ENCODE measurements at regions not wholly inside any gene's neighbourhood (a gene's known extent, or its start where the extent isn't known, plus 50 kb on each side); places are given as distances from the start of the nearest gene placed in this dataset.
"Not testable (repeated sequence)": the region's sequence is repeated elsewhere in the genome, so short reads cannot be mapped to it uniquely, and the experiment has no call there.

DNA sequence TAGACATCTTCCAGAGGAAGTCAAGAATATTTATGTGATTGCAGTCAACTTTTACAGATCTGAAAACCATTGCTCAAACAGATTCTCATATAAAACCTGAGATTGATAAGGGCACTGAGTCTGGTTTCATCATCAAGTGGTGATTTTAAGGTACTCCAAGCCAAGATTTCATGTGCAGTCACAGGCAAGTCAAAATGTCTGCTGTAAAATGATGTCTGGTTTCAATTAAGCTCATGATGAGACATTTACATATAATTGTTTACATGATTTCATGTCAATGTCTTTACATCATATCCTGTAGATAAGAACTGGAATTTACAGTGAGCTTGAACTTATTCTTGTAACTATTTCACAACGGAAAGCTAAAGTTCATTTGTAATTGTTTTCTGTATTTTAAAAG is 1215.5 kb downstream of the ROBO2 start:
- no peaks in the 10 kb centered on the region for H3K9me3 ChIP-seq (ENCODE audit: insufficient read depth, low read depth, low read length)
- H3K27ac ChIP-seq (ENCODE audit: low read depth, low read length), result no peak overlapping the region
- no peak overlapping the region for H3K4me3 ChIP-seq (ENCODE audit: low read length)
- H3K4me1 ChIP-seq (ENCODE audit: insufficient read depth, low read length), result peaks cover 16% of the 10 kb centered on the region; the same call in 1 of the 2 replicates
- no CpG with 5 or more reads among the region's 1 CpG for WGBS
- H3K36me3 ChIP-seq (ENCODE audit: insufficient read depth, low read length), result no peaks in the 10 kb centered on the region
- no peaks in the 10 kb centered on the region for H3K27me3 ChIP-seq (ENCODE audit: insufficient read depth, low read length)
- H3K9ac ChIP-seq (ENCODE audit: low read depth, low read length), result no peak overlapping the region

DNA sequence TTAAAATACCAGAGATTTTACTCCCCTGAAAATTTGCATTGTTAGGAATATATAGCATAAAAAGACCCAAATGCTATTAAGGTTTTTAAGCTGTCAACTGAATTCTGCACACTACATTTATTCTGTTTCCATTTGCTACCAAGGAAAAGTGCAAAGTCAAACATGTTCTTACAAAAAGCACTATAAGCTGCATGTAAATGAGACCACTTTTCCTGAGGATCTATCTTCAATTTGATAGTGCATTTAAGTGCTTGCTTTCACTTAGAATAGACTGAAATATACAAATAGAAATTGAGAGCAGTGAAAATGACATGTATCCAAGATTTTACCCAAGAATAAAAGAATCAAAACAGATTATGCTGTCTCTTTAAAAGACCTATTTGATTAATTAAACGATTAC is 1216.2 kb downstream of the ROBO2 start:
- peaks cover 16% of the 10 kb centered on the region; the same call in 1 of the 2 replicates for H3K4me1 ChIP-seq (ENCODE audit: insufficient read depth, low read length)
- no peaks in the 10 kb centered on the region for H3K27me3 ChIP-seq (ENCODE audit: insufficient read depth, low read length)
- no CpG with 5 or more reads among the region's 1 CpG for WGBS
- H3K27ac ChIP-seq (ENCODE audit: low read depth, low read length), result no peak overlapping the region
- H3K36me3 ChIP-seq (ENCODE audit: insufficient read depth, low read length), result no peaks in the 10 kb centered on the region
- no peak overlapping the region for H3K9ac ChIP-seq (ENCODE audit: low read depth, low read length)
- H3K9me3 ChIP-seq (ENCODE audit: insufficient read depth, low read depth, low read length), result no peaks in the 10 kb centered on the region
- no peak overlapping the region for H3K4me3 ChIP-seq (ENCODE audit: low read length)

DNA sequence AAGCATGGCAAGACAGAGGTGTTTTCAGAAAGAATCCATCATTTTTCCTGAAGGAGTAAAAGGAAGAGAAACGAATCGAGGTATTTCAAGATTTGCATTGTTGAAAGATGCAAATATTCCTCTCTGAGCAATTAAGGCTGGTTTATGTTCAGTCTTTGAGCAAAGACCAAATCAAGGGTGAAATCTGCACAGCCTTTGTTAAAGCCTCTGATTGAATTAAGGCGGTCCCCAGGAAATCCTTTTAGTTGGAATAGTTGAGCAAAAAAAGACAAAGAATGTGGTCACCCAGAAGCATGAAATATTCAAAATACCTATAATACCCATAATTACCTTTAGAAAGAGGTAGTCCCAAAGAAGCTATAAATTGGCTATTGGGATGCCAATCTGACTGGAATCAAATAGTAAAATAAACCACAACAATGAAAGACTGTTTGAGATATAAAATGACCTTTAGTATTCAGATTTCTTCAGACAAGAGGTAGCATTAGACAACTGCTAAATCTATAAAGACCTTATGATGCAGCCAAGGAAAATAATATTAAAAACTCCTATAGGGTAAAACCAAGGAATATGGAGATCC is 1218.1 kb downstream of the ROBO2 start:
- Histone ChIP-seq H3K27ac (ENCODE audit: low read depth, low read length) (no peak overlapping the region; the same call in 1 of the 2 replicates), H3K36me3 (ENCODE audit: insufficient read depth, low read length) (no peaks in the 10 kb centered on the region), H3K27me3 (ENCODE audit: insufficient read depth, low read length) (no peaks in the 10 kb centered on the region), H3K9me3 (ENCODE audit: insufficient read depth, low read depth, low read length) (no peaks in the 10 kb centered on the region), H3K9ac (ENCODE audit: low read depth, low read length) (no peak overlapping the region), H3K4me1 (ENCODE audit: insufficient read depth, low read length) (peaks cover 16% of the 10 kb centered on the region; the same call in 1 of the 2 replicates), H3K4me3 (ENCODE audit: low read length) (no peak overlapping the region)
- 96% methylated on average over 3 of the region's 3 CpGs for WGBS

DNA sequence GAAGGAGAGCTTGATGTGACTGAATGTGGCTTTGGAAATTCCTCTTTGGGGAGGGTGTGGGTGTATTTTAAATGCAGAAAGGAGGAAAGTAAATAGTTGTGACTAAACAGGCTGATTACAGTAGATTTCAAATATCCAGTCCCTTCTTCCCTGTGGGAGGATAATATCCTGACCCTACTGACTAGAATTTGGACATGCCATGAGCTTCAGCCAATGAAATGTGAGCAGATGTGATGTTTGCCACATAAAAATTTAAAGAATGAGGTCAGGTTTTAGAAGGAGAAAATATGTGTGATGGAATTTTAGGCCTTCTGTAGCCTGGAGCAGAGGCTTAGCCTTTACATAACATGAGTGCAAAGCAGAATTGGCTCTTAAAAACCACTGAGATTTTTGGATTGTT is 1218.9 kb downstream of the ROBO2 start:
- H3K27ac ChIP-seq (ENCODE audit: low read depth, low read length), result no peak overlapping the region; the same call in 1 of the 2 replicates
- H3K36me3 ChIP-seq (ENCODE audit: insufficient read depth, low read length), result no peaks in the 10 kb centered on the region
- no peaks in the 10 kb centered on the region for H3K9me3 ChIP-seq (ENCODE audit: insufficient read depth, low read depth, low read length)
- no peak overlapping the region for H3K9ac ChIP-seq (ENCODE audit: low read depth, low read length)
- H3K4me3 ChIP-seq (ENCODE audit: low read length), result no peak overlapping the region
- peaks cover 16% of the 10 kb centered on the region; the same call in 1 of the 2 replicates for H3K4me1 ChIP-seq (ENCODE audit: insufficient read depth, low read length)
- H3K27me3 ChIP-seq (ENCODE audit: insufficient read depth, low read length), result no peaks in the 10 kb centered on the region

DNA sequence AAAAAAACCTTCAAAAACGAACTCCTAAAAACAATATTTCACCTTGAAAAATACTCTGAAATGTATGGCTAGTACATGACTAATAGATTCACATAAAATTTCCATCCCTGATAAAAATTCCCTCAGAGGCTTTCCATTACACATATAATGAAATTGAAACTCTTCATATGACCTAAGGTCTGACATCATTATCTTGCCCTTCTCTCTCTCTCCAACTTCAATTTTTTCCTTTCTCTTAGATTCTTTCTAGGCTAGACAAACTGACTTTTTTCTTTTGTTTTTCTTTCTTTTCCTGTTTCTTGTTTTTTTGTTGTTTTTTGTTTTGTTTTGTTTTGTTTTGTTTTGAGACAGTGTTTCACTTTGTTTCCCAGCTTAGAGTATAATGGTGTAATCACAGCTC is 1220.5 kb downstream of the ROBO2 start:
- 80% methylated on average over 1 of the region's 1 CpG for WGBS
- Histone ChIP-seq H3K9ac (ENCODE audit: low read depth, low read length) (no peak overlapping the region), H3K4me1 (ENCODE audit: insufficient read depth, low read length) (peaks cover 16% of the 10 kb centered on the region; the same call in 1 of the 2 replicates), H3K9me3 (ENCODE audit: insufficient read depth, low read depth, low read length) (no peaks in the 10 kb centered on the region), H3K27me3 (ENCODE audit: insufficient read depth, low read length) (no peaks in the 10 kb centered on the region), H3K27ac (ENCODE audit: low read depth, low read length) (no peak overlapping the region), H3K36me3 (ENCODE audit: insufficient read depth, low read length) (no peaks in the 10 kb centered on the region), H3K4me3 (ENCODE audit: low read length) (no peak overlapping the region)

DNA sequence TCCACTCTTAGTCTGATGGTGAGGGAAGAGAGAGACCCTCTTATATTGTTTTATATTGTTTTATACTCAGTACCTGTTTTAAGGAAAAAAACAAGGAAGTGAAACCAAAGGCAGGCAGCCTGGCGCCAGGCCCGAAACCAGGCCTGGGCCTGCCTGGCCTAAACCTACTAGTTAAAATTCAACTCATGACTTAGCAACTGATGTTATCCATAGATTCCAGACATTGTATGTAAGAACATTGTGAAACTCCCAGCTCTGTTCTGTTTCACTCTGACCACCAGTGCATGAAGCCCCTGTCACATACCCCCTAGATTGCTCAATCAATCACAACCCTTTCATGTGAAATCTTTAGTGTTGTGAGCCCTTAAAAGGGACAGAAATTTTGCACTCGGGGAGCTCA is 1226.7 kb downstream of the ROBO2 start:
- not testable (repeated sequence) for H3K4me1 ChIP-seq (ENCODE audit: insufficient read depth, low read length); H3K9ac ChIP-seq (ENCODE audit: low read depth, low read length); H3K9me3 ChIP-seq (ENCODE audit: insufficient read depth, low read depth, low read length); H3K27me3 ChIP-seq (ENCODE audit: insufficient read depth, low read length); H3K4me3 ChIP-seq (ENCODE audit: low read length); H3K27ac ChIP-seq (ENCODE audit: low read depth, low read length); H3K36me3 ChIP-seq (ENCODE audit: insufficient read depth, low read length)
- 96% methylated on average over 3 of the region's 3 CpGs for WGBS

DNA sequence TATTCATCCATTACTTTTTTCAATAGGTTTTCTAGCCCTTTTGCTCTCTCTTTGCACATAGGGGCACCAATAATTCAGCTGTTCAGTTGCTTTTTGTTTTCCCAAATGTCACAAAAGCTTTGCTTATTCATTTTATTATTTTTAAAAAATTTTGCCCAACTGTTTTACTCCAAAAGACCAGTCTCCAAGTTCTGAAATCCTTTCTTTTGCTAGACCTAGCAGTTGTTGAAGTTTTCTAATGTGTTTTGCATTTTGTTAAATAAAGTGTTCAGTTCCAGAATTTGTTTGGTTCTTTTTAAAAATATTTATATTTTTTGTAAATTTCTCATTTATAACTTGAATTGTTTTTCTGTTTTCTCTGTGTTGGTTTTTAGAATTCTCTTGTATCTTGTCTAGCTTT is 1227.3 kb downstream of the ROBO2 start:
- H3K36me3 ChIP-seq (ENCODE audit: insufficient read depth, low read length), result no peaks in the 10 kb centered on the region
- H3K4me3 ChIP-seq (ENCODE audit: low read length), result no peak overlapping the region
- H3K27ac ChIP-seq (ENCODE audit: low read depth, low read length), result no peak overlapping the region
- H3K9ac ChIP-seq (ENCODE audit: low read depth, low read length), result no peak overlapping the region
- H3K9me3 ChIP-seq (ENCODE audit: insufficient read depth, low read depth, low read length), result peaks cover 9% of the 10 kb centered on the region; the same call in 1 of the 2 replicates
- no peaks in the 10 kb centered on the region for H3K27me3 ChIP-seq (ENCODE audit: insufficient read depth, low read length)
- 0 out of 2 replicates have a peak, but pooled peaks cover 8% of the 10 kb centered on the region for H3K4me1 ChIP-seq (ENCODE audit: insufficient read depth, low read length)

DNA sequence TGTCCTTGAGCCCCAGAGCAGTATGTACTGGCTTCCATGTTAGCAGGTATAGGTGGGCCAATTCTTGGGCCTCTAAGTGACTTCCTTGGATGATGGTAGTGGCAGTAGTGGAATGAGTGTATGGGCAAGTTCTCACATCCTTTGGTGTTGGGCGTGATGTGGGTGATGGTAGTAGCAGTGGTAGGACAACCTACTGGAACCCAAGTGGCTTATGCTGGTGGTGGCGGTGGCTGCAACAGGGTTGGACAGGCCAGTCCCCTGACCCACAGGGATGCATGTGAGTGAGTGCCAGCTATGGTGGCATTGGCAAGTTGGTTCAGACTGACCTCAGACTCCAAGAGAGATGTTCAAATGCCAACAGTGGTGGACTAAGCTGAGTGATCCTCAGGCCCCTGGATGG is 1228.2 kb downstream of the ROBO2 start:
- Histone ChIP-seq H3K27me3 (ENCODE audit: insufficient read depth, low read length) (no peaks in the 10 kb centered on the region), H3K4me3 (ENCODE audit: low read length) (no peak overlapping the region), H3K27ac (ENCODE audit: low read depth, low read length) (no peak overlapping the region), H3K36me3 (ENCODE audit: insufficient read depth, low read length) (no peaks in the 10 kb centered on the region), H3K9me3 (ENCODE audit: insufficient read depth, low read depth, low read length) (peaks cover 9% of the 10 kb centered on the region; the same call in 1 of the 2 replicates), H3K4me1 (ENCODE audit: insufficient read depth, low read length) (0 out of 2 replicates have a peak, but pooled peaks cover 8% of the 10 kb centered on the region), H3K9ac (ENCODE audit: low read depth, low read length) (no peak overlapping the region)
- 96% methylated on average over 2 of the region's 2 CpGs for WGBS

DNA sequence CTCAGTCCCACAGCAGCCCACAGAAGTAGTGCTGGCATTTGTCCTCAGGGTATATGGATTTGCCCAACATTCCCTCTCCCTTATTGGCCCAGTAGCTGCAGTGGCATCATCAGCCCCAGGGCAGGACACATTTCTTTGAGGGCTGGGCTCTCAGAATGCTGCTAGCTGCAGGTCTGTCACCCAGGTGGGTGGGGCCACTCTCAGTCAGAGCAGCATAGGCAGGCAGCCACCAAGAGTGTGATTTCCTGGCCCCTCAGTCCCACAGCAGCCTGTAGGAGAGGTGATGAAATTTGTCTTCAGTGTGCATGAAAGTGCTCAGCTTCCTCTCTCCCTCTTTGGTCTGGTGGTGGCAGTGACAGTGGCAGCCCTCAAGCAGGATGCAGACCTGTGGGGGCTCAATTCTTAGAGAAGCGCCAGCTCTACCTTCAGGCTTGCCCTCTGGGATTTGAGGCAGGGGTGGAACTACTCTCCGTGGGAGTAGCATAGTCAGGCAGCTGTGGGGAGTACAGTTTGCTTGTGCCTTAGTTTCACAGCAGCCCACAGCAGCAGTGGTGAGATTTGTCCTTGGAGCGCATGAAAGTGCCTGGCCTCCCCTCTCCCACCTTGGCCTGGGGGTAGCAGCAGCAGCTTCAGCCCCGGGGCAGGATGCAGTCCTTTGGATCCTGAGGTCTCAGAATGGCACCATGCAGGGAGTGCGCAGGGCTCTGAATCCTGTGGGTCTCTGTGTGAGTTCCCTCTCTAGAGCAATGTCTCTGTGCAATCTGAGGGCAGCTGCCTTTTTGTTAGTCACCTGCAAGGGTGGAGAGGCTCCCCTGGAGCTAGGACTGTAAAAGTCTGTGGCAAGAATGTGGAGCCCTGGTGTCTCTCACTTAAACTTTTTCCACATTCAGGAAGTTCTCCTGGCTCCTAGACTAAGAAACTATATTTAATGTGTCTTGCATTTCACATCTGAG is 1229.1 kb downstream of the ROBO2 start:
- no peak overlapping the region for H3K9ac ChIP-seq (ENCODE audit: low read depth, low read length)
- 61% methylated on average over 5 of the region's 5 CpGs for WGBS
- H3K9me3 ChIP-seq (ENCODE audit: insufficient read depth, low read depth, low read length), result peaks cover 9% of the 10 kb centered on the region; the same call in 1 of the 2 replicates
- H3K27me3 ChIP-seq (ENCODE audit: insufficient read depth, low read length), result no peaks in the 10 kb centered on the region
- H3K36me3 ChIP-seq (ENCODE audit: insufficient read depth, low read length), result no peaks in the 10 kb centered on the region
- H3K4me1 ChIP-seq (ENCODE audit: insufficient read depth, low read length), result 0 out of 2 replicates have a peak, but pooled peaks cover 8% of the 10 kb centered on the region
- no peak overlapping the region for H3K4me3 ChIP-seq (ENCODE audit: low read length)
- H3K27ac ChIP-seq (ENCODE audit: low read depth, low read length), result no peak overlapping the region

DNA sequence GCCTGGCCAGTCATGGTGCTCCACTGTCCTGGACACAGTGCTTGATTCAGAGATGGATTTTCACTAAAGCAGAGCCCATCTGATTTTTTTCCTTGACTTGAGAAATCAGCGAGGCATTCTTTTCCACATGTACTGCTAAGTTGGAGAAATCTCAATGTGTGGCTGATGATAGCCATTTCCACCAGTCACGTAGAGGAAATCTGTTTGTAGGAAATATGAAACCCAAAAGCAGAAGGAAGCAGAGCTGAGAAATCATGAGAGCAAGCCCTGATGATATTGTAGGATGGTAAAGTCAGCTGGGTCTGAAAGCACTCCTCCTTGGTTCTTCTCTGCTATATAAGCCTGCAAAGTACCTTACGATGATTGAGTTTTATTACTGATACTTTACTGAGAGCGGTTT is 1233.4 kb downstream of the ROBO2 start:
- WGBS, result 98% methylated on average over 4 of the region's 4 CpGs
- H3K27ac ChIP-seq (ENCODE audit: low read depth, low read length), result no peak overlapping the region
- H3K9me3 ChIP-seq (ENCODE audit: insufficient read depth, low read depth, low read length), result no peaks in the 10 kb centered on the region
- peaks cover 8% of the 10 kb centered on the region; the same call in 1 of the 2 replicates for H3K4me1 ChIP-seq (ENCODE audit: insufficient read depth, low read length)
- H3K36me3 ChIP-seq (ENCODE audit: insufficient read depth, low read length), result no peaks in the 10 kb centered on the region
- no peak overlapping the region for H3K4me3 ChIP-seq (ENCODE audit: low read length)
- H3K9ac ChIP-seq (ENCODE audit: low read depth, low read length), result no peak overlapping the region
- H3K27me3 ChIP-seq (ENCODE audit: insufficient read depth, low read length), result no peaks in the 10 kb centered on the region

DNA sequence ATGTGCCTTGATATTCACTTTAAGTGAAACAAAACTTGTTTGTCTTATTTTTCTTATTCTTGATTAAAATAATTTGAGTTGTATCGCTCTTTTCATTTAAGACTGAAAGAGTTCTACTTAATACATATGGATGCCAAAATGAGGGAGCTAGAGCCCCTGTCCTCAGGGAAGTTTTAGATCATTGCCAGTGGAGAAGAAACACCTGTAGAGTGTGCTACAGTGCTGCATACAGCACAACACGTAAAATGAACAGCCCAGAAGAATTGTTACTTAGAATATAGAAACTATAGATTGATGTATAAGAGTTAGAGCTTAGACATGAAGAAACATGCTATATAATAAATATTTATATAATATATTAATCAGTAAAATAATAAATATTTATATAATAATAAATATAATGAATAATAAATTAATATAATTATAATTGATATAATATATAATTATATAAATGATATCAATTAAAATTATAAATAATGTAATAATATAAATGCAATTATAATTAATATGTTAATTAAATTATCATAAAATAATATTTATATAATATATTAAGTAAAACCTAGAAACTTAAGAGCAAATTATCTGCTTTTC is 1234.7 kb downstream of the ROBO2 start:
- no peak overlapping the region for H3K27ac ChIP-seq (ENCODE audit: low read depth, low read length)
- H3K9ac ChIP-seq (ENCODE audit: low read depth, low read length), result no peak overlapping the region
- H3K9me3 ChIP-seq (ENCODE audit: insufficient read depth, low read depth, low read length), result no peaks in the 10 kb centered on the region
- no peak overlapping the region for H3K4me3 ChIP-seq (ENCODE audit: low read length)
- no peaks in the 10 kb centered on the region for H3K36me3 ChIP-seq (ENCODE audit: insufficient read depth, low read length)
- whole genome bisulfite sequencing, result 86% methylated on average over 1 of the region's 2 CpGs
- H3K27me3 ChIP-seq (ENCODE audit: insufficient read depth, low read length), result no peaks in the 10 kb centered on the region
- H3K4me1 ChIP-seq (ENCODE audit: insufficient read depth, low read length), result peaks cover 3% of the 10 kb centered on the region; the same call in 1 of the 2 replicates
